Spleen (tissue), 11 donors: ENCODE measurements at regions not wholly inside any gene's neighbourhood (a gene's known extent, or its start where the extent isn't known, plus 50 kb on each side); places are given as distances from the start of the nearest gene placed in this dataset.

ENCODE experiments used
- DNase-seq: peaks from one replicate; pipeline ENCODE4 v3.0.0-alpha.2; 2020
- H3K27ac ChIP-seq, 8 donors: fragments of 200-600 bp; sonication (generic) in 7 of 8; 1 replicate in 4 of 8; 2 replicates in 4 of 8; pipeline versions ENCODE4 v1.5.0 to v1.8.0; 2016 to 2021; ENCODE audit warnings: inconsistent platforms in 4 of 8, mild to moderate bottlenecking in 4 of 8, moderate library complexity in 1 of 8
- H3K27me3 ChIP-seq, 7 donors: fragments of 200-600 bp; sonication (generic) in 6 of 7; replicated peaks in 1 of 7; 1 replicate in 4 of 7; 2 replicates in 3 of 7; pipeline versions ENCODE4 v1.5.0 to v1.8.0; 2016 to 2021; ENCODE audit warnings: inconsistent platforms in 3 of 7, mild to moderate bottlenecking in 1 of 7
- H3K36me3 ChIP-seq, 6 donors: fragments of 200-600 bp; sonication (generic) in 5 of 6; 1 replicate in 4 of 6; 2 replicates in 2 of 6; pipeline versions ENCODE4 v1.5.0 to v1.8.0; 2016 to 2021; ENCODE audit warnings: inconsistent platforms in 2 of 6
- H3K4me1 ChIP-seq, 6 donors: fragments of 200-600 bp; sonication (generic) in 5 of 6; 1 replicate in 3 of 6; 2 replicates in 3 of 6; pipeline versions ENCODE4 v1.5.0 to v1.8.0; 2016 to 2021; ENCODE audit warnings: inconsistent platforms in 3 of 6
- H3K4me3 ChIP-seq, 8 donors: fragments of 200-600 bp; sonication (generic) in 7 of 8; 1 replicate in 4 of 8; 2 replicates in 4 of 8; pipeline versions ENCODE4 v1.5.0 to v1.8.0; 2016 to 2021; ENCODE audit warnings: inconsistent platforms in 4 of 8, mild to moderate bottlenecking in 4 of 8, moderate library complexity in 2 of 8
- H3K9me3 ChIP-seq, 8 donors: fragments of 200-600 bp; sonication (generic) in 7 of 8; 1 replicate in 4 of 8; 2 replicates in 4 of 8; pipeline versions ENCODE4 v1.5.0 to v1.8.0; 2016 to 2021; ENCODE audit warnings: inconsistent platforms in 4 of 8
- CTCF ChIP-seq, 11 experiments: fragments of 200-600 bp in 7 of 11; fragments of 450-650 bp in 4 of 11; sonication (generic) in 4 of 11; IDR thresholded peaks in 8 of 11; conservative IDR thresholded peaks in 3 of 11; 1 replicate in 7 of 11; 2 replicates in 4 of 11; pipeline versions ENCODE4 v1.4.0 to v1.8.0; 2016 to 2021; ENCODE audit warnings: antibody characterized with exemption in 11 of 11, inconsistent platforms in 4 of 11, mild to moderate bottlenecking in 1 of 11
- POLR2A ChIP-seq, 3 donors: fragments of 450-650 bp; IDR thresholded peaks; one replicate each; pipeline ENCODE4 v1.5.1; 2017; ENCODE audit warnings: antibody characterized with exemption in 3 of 3, mild to moderate bottlenecking in 1 of 3
- POLR2AphosphoS5 ChIP-seq, 3 donors: sonication (generic); formaldehyde crosslinking; IDR thresholded peaks; one replicate each; pipeline ENCODE4 v1.5.1; 2017; ENCODE audit warnings: antibody characterized with exemption in 3 of 3
- WGBS, 5 donors: extraction: QIAGEN DNeasy Blood & Tissue Kit in 3 of 5; methylation state at CpG; one replicate each; pipeline versions ENCODE4 v1.1.5 to v1.1.7; 2013 to 2018; 5-methylcytosine and 5-hydroxymethylcytosine counted together
- intact Hi-C: fragments of 100-400 bp; cut with DNase I; formaldehyde crosslinking; loops from one replicate; pipeline ENCODE4 v1.15.0; 2023; ENCODE audit warnings: low total_unique reads
- donor health status: healthy with polysubstance abuse.
- donor health status: DM: no; HTN: no; CAD: no; lungs with moderate emphysema.
- donor health status: DM: no; HTN: no; CAD: no.
- donor health status: Bipolar disorder and iron deficiency.
- donor health status: healthy.
- donor health status: DM: no; HTN: no; CAD: no.
- donor health status: DM: yes; HTN: yes; CAD: no.

DNA sequence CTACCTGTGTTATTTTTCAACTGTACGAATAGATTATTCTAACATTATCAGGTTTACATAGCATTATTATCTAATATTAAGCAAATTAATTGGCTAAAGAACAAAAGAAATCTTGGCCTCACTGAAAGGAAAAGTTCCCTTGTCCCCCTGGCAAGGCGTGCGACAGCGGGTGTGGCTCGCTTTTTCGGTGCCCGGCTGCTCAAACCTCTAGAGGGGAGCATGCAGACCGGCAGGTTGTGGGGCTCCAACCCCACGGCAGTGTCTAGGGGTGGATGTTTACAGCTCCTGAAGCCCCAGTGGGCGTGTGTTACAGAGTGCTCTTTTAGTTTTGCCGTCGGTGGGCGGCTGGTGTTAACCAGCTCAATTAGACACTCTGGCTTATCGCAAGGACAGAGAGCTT lies 456.4 kb downstream of the TNS3 start:
- Histone ChIP-seq H3K4me3 (no peak overlapping the region), H3K4me1 (no peaks in the 10 kb centered on the region), H3K9me3 (no peaks in the 10 kb centered on the region), H3K36me3 (no peaks in the 10 kb centered on the region), H3K27ac (no peak overlapping the region), H3K27me3 (no peaks in the 10 kb centered on the region)
- TF ChIP-seq CTCF (IDR thresholded peaks at IDR 0.05 in 8 of 11, conservative IDR thresholded peaks at IDR 0.05 in 3 of 11) (no peak), POLR2A (IDR thresholded peaks at IDR 0.05) (no peak), POLR2AphosphoS5 (IDR thresholded peaks at IDR 0.05) (no peak)
- 89 to 95% (median 93%) methylated on average over 12 to 14 of the region's 14 CpGs for WGBS, 5 donors
- intact Hi-C loops = no loop called here
- DNase-seq = no peak

DNA sequence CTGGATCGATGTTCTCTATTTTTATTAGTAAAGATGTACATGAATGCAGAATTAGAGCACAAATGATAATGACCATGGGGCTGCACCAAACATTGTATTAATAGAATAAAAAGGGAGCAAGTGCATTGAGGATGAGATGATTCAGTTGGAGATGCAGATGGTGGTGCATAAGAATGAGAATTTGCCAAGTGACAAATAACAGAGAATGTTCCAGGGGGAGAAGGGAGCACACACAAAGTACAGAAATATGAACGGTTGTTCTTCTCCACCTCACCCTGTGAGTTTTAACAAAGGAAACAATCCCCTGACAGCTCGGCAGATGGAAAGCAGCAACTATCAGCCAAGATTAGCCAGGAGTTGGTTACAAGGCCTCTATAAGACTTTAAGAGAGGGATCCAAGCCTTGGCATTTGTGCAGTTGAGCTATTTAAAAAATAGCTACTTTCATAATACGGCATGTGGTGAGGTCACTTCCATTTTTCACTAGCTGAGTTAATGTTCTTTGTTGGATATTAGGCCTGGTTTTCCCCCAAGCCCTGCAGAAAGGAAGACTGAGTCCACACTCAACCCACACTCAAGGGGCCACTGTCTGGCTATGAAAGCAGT lies 462.5 kb downstream of the TNS3 start:
- Histone ChIP-seq H3K27ac (no peak overlapping the region), H3K27me3 (no peaks in the 10 kb centered on the region), H3K4me3 (no peak overlapping the region), H3K9me3 (no peaks in the 10 kb centered on the region), H3K36me3 (no peaks in the 10 kb centered on the region), H3K4me1 (no peaks in the 10 kb centered on the region)
- DNase-seq = no peak
- no peak for TF ChIP-seq CTCF (IDR thresholded peaks at IDR 0.05 in 8 of 11, conservative IDR thresholded peaks at IDR 0.05 in 3 of 11)
- TF ChIP-seq POLR2AphosphoS5 (IDR thresholded peaks at IDR 0.05) = no peak
- no peak for TF ChIP-seq POLR2A (IDR thresholded peaks at IDR 0.05)
- 84 to 93% (median 87%) methylated on average over 4 of the region's 4 CpGs for WGBS, 5 donors
- intact Hi-C loops = no loop called here

DNA sequence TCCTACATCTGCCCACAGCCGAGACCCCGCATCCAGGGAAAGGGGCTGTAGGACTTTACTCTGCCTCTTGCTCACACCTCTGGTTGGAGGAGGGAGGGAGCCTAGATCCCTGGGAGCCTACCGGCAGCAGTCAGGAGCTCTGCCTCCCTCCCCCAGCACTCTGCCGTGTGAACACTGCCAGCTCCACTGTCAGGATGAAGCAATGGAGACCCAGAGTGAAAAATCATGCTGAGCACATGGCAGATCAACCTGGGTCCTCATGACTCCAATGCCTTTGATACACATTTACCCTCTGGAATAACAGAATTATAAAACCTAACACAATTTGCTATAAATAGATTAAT lies 477.7 kb downstream of the TNS3 start:
- H3K27me3 ChIP-seq = no peaks in the 10 kb centered on the region
- H3K9me3 ChIP-seq = no peaks in the 10 kb centered on the region
- DNase-seq = no peak
- intact Hi-C loops = no loop called here
- 65 to 90% (median 77%) methylated on average over 2 to 4 of the region's 4 CpGs for WGBS, 5 donors
- H3K4me1 ChIP-seq = peaks cover 0 to 5% (median 0%) of the 10 kb centered on the region in 6 donors
- TF ChIP-seq CTCF (IDR thresholded peaks at IDR 0.05 in 8 of 11, conservative IDR thresholded peaks at IDR 0.05 in 3 of 11) (no peak), POLR2A (IDR thresholded peaks at IDR 0.05) (no peak), POLR2AphosphoS5 (IDR thresholded peaks at IDR 0.05) (no peak)
- H3K36me3 ChIP-seq = no peaks in the 10 kb centered on the region
- no peak overlapping the region for H3K4me3 ChIP-seq
- no peak overlapping the region for H3K27ac ChIP-seq

DNA sequence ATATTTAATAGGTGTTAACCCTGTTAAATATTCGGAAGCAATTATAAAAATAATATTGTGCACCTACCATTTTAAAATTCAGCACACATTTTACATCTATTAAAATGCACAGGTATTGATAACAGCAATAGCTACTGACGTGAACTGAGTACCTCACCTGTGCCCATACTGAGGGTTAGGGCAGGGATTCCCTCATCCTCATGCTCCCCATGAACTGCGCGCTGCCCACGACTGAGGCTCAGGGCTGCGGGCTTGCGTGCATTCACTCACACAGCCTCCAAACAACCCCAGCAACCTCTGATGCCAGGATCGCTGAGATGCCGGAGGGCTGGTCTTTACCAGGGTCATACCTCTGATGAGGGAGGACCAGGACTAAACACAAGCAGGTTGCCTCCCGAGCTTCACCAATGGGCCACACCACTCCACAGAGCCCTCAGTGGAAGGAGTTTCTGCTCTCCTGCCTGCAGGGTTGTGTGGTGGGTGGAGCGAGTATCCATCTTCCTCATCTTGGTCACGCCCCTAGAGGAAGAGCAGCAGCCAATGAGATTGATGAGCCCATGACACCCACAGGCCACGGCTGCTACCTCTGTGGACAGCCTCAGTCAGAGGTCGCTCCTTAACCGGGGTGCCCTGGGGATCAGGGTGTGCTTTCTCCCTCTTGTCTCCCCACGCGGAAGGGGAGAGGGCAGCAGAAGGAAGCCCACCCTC lies 478.3 kb downstream of the TNS3 start:
- Histone ChIP-seq H3K4me1 (peaks cover 0 to 5% (median 0%) of the 10 kb centered on the region in 6 donors), H3K27me3 (no peaks in the 10 kb centered on the region), H3K36me3 (no peaks in the 10 kb centered on the region), H3K27ac (no peak overlapping the region), H3K9me3 (no peaks in the 10 kb centered on the region), H3K4me3 (no peak overlapping the region)
- TF ChIP-seq POLR2A (IDR thresholded peaks at IDR 0.05) (no peak), POLR2AphosphoS5 (IDR thresholded peaks at IDR 0.05) (no peak), CTCF (IDR thresholded peaks at IDR 0.05 in 8 of 11, conservative IDR thresholded peaks at IDR 0.05 in 3 of 11) (no peak)
- intact Hi-C loops = no loop called here
- DNase-seq = no peak
- WGBS, 5 donors = 90 to 97% (median 94%) methylated on average over 9 to 17 of the region's 17 CpGs
